ENCODE measurements at regions not wholly inside any gene's neighbourhood (a gene's known extent, or its start where the extent isn't known, plus 50 kb on each side); places are given as distances from the start of the nearest gene placed in this dataset.
A peak's percentile ranks its signal among the peaks of the same experiment; 100 is the strongest.

DNA sequence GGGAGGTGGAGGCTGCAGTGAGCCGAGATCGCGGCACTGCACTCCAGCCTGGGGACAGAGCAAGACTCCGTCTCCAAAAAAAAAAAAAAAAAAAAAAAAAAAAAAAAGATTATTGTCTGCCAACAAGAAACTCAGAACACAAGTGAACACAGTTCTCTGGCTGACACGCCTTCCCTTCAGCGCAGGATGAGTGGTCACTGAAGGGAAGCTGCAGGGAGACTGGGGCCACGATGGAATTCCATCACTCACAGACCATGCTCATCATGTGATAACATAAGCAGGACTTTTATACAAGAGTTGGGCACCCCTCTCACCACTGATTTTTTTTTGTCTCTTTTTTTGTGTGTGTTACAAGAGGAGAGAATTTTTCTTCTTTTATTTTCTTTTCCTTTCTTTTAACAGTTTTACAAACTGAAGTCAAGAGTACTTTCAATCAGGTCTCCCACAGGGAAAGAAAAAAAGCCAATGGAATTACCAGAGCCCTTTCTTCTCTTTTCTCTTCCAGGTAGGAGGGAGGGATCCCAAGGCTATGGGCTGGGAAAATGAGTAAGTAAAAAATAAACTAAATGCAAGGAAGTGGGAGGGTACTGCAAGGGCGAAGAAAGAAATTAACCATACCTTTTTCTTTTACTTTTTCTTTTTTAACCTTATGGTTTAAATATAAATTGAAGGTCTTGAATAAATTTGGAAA lies 435.6 kb downstream of the GPM6A start:
- no peak for DNase-seq (ENCODE audit: low spot score)

DNA sequence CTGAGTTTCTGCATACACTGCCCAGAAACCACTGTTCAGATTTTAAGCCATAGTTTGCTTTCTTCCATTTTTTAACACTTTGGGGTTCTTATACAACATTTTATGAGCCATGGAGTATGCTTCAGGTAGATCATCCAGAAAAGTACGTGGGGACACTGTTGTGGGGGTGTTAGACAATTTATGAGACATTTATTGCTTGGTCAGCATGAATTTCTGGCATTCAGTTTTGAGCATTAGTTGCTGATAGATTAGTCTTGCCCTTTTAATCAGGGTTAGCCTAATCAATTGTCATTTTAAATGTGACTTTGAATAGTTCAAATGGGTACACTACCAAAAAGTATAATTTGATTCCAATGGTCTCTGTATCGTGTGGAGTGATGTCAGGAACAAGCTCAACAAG lies 434.9 kb downstream of the GPM6A start:
- no peak for DNase-seq (ENCODE audit: low spot score)

DNA sequence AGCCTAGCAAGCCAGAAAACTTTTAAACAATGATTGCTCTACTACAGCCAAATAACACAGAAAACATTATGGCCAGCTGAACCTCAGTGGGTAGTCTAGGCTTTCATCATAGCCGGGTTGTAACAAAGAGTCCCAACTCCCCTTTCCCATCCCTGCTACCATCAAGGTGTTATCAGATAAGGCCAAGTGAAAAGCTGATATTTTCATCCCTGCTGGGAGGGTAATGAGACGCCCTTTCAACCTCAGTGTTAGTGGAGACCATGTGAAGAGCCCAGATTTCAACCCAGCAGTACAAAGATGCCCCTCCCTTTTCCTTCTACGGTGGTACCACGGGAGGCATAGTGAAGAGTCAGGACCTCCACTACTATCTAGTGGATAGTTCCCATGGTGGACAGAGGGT lies 433.7 kb downstream of the GPM6A start:
- no peak for DNase-seq (ENCODE audit: low spot score)

DNA sequence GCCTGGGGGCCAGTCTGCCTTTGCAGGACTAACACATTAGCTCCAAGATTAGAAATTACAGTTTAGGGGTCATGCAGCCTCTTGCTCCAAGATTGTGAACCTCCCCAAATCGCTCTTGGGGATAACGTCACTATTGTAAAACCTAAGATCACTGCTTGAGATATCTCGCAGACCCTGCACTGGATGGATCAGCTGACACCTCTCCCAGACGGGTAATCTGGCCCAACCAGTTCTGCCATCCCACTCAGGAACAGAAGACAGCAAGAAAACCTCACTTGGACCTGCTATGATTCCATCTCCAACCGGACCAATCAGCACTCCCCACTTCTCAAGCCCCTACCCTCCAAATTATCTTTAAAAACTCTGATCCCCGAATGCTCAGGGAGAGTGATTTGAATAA lies 431.2 kb downstream of the GPM6A start:
- no peak for DNase-seq (ENCODE audit: low spot score)

DNA sequence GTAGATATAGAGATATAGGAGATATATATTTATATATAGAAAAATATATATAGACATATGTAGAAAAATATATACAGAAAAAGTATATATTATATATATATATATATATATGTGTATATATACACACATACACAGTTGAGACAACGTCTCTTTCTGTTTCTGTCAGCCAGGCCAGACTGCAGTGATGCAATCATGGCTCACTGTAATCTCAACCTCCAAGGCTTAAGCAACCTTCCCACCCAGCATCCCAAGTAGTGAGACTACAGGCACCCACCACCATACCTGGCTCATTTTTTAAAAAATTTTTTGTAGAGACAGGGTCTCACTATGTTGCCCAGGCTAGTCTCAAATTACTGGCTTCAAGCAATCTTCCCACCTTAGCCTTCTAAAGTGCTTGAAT lies 426.3 kb downstream of the GPM6A start:
- no peak for DNase-seq (ENCODE audit: low spot score)

DNA sequence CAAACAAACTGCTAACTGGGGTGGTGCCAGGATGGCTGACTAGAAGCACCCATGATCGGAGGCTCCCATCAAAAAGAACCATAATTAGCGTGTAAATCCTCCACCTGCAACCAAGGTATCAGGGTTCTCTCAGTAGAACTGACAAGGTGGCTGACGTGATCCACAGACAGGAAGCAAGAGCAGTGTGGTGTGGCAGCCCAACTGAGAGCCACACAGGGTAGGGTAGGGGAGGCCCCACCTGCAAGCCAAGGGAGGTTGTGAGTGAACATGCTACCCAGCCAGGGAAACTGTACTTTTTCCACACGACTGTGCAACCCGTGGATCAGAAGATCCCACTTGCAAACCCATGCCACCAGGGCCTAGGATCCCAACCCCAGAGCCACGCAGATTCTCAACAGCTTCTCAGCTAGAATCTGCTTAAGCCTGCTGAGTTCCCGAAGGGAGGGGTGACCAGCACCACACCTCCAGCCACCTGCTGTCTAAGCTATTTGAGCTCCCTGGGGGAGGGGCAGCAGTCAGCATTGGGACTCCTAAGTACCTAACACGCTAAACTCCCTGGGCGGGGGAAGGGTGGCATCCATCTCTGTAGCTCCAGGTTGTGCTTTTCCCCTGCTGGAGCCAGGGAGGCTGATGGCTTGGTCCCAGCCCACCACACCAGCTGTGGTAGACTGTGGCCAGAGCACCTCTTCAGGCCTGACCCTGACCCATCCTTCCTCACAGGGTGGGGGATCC lies 425.1 kb downstream of the GPM6A start:
- no peak for DNase-seq (ENCODE audit: low spot score)

DNA sequence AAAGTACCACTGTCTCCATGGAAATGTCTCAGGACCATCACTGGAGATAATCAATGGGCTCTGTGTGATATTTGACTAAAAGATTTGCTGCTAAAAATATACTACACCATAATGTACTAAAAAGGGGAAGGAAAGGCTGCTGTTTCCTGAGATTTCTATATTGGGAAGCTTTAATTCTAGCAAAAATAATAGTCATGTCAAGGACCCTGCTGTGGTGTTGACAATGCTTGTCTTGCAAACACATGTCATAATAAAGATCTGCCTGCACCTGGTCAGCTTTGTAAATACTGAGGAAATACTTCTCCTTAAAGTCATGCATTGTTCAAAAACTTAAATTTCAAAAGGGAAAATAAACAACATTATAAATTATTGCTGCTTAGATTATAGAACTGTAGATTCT lies 417.9 kb downstream of the GPM6A start:
- DNase-seq (ENCODE audit: low spot score): no peak

DNA sequence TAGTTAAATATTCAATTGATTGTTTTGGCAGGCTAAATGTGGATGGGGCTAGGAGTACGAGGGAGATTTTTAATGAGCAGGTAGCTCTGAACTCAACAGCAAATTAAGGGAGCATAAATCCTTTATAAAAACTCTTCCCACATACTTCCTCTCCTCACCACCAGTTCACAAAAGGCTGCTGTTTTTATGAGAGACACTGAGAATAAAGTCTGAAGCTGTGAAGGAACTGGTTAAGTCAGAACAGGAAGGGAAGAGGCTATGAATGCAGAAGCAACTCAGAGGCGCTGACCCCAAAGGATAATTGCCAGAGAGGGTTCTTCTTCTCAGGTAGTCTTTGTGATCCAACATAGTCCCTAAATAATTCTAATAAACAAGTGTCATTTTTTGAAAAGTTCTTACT lies 406.1 kb downstream of the GPM6A start:
- DNase-seq (ENCODE audit: low spot score): no peak

DNA sequence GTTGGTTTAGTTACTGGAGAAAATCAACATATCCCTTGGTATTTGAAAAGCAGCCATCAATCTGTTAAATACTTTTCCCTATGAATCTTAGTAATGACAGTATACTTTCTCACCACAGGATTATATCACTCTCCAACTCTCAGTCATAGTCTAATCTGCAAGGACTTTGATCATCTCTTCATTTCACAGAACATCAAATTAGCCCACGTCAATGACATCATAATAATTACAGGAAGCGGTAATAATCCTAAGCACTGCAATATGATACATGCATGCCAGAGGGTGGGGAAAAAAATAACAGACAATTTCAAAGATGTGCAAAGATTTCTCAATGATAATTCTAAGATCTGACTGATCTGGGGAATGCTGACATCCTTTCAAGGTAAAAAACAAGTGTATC lies 404.1 kb downstream of the GPM6A start:
- DNase-seq (ENCODE audit: low spot score): no peak

DNA sequence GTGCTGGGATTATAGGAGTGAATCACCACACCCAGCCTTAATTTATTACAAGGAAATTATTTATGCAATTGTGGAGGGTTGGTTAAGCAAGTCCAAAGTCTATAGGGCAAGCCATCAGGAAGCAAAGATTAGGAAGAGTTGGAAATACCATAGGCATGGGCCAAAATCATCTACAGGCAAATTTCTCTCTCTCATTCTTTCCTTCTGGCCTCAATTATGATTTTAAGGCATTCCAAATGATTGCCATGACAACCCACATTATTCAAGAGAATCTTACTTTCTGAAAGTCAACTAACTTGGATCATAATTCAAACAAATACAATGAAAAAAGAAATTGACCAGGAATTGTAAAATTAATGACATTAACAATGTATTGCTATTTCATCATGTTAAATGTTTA lies 400.8 kb downstream of the GPM6A start:
- no peak for DNase-seq (ENCODE audit: low spot score)

DNA sequence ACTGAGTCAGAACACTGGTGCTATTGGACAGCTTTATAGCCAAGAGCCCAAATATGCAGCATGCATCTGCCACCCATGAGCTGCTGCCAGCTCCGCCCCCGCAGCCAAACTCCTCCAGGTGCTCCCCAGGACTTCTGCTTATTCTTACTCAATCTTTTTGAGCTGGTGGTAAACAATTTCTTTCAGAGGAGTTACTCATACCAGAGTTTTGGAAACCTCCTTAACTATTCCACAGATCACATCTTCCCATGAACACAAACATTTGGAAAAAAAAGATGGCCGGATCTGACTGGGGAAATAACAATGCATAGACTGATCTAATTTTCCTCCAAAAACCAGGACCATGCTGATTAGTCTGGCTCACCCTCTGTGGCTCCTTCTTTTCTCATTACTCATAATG lies 399.9 kb downstream of the GPM6A start:
- DNase-seq (ENCODE audit: low spot score): peak; percentile 22

DNA sequence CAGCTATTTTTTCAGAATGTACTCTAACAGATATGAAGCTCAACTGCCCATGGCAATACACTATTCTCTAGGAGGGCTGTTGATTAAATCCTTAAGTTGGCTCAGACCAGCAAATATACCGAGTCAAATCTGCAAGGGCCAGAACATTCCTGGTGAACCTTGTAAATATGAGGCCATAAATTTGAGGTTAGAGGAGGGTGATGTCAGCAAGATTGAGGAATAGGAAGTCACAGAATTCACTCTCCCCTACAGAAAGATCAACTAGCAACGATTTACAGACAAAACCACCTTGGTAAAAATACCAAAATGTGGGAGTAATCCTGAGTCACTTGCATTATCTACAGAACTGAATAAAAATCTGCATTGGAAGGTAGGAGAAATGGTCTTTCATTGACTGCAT lies 399.3 kb downstream of the GPM6A start:
- peak; percentile 19 for DNase-seq (ENCODE audit: low spot score)

DNA sequence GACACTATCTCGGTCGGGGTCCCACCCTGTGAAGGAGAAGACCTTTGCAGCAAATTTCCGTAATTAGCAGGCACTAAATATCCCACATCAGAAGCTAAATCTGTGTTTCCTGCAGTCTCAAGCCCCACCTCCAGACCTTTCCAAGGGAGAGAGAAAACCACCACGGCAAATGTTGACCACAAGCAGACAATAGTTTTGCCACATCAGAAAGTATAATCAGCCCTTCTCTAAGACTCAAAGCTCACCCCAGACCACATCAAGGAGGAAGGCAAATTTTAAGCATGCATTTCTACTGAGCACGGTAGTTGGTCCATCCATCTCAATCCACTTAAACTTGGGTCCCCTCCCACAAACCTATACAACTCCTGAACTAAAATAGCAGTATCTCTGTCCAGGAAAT lies 398.5 kb downstream of the GPM6A start:
- no peak for DNase-seq (ENCODE audit: low spot score)

DNA sequence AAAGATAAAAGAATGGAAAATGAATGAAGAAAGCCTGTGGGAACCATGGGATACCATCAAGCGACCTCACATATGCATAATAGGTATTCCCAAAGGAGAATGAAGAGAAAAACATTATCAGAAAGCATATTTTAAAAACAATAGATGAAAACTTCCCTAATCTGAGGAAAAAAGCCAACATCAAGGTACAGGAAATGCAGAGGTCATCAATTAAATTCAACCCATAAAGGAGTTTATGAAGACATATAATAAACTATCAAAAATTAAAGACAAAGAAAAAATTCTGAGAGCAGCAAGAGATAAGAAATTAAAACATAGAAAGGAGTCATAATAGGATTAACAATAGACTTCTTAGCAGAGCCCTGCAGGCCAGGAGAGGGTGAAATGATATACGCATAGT lies 397.5 kb downstream of the GPM6A start:
- DNase-seq (ENCODE audit: low spot score): no peak

DNA sequence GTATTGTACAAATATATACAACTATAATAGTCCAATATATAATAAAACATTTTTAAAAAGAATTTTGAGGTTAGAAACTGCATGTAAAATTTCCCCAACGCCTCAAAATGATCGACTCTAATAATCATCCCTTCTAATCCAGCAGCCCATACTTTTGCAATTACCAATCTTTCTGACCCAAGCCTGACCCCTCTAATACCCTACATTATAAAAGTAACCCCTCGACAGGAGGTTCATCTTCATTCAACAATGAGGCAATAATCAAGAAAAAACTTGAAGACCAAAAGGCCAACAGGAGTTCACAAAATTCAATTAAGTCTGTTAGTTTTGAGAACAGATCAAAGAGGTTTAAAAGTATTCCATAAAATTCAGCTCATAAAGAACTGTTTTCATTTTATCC lies 393.5 kb downstream of the GPM6A start:
- DNase-seq (ENCODE audit: low spot score): no peak

DNA sequence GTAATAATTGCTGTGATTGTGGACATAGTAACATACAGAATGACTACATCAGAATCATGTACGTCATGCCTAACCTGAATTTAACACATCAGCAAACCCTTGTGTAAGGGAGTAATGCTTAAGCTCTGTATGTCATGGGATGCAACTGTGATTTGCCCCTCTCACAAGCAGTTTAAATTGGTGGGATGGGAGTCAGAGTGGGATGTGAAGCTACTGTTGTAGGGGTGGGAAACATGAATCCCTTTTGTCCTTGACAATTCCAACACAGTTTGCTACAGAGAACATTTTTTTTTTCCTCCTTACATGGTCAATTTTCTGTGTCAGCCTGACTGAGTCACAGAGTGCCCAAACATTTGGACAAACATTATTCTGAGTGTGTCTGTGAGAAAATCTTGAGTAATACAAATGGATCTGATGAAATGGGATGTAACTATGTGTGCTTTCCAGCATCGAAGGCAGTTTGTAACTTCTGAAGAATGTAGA lies 392.8 kb downstream of the GPM6A start:
- DNase-seq (ENCODE audit: low spot score): peak; percentile 35

DNA sequence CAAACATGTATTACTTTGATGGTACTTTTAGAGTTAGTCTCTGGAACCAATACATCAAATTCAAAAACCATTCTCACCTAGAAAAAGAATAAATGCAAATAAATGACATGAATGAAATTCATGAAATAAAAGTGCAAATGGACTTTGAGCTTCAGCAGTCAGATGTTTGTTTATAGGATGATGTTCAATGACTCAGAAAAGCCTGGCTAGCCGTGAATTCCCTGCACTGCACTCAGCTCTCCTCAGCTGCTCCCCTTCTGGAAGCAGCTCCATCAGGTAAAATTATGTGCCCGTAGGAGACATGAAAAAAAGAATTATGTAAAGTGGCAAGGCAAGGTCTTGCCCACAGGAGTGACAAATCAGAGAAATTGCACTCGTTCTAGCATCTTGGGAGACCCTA lies 390.6 kb downstream of the GPM6A start:
- DNase-seq (ENCODE audit: low spot score): no peak

DNA sequence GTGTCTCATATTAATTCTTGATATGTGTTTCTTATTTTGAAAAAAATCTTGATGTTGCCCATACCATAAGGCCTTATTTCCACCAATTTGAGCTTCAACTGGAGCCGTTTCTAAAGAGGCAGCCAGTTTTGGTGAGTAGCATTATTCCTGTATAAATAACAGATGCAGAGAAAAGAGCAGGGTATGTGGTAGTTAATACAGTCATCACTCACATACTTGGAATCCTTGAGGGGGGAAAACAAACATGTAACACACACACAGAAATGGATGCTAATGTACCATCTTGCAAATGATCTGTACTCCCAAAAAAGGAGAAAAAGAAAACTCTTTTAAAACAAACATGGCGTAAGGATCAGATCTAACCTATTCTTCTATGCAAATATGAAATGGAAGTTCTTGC lies 389.7 kb downstream of the GPM6A start:
- no peak for DNase-seq (ENCODE audit: low spot score)

DNA sequence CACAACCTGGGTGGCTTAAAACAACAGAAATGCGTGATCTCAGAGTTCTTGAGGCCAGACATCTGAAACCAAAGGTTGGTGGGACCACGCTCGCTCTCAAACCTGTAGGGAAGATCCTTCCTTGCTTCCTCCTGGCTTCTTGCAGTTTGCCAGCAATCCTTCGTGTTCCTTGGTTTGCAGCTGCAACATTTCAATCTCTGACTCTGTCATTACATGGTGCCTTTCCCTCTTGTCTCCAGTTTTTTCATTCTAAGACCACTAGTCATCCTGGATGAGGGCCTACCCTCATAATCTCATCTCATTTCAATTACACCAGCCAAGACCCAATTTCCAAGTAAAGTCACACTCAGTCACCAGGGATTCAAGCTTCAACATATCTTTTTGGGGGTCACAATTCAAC lies 388.0 kb downstream of the GPM6A start:
- DNase-seq (ENCODE audit: low spot score): no peak

DNA sequence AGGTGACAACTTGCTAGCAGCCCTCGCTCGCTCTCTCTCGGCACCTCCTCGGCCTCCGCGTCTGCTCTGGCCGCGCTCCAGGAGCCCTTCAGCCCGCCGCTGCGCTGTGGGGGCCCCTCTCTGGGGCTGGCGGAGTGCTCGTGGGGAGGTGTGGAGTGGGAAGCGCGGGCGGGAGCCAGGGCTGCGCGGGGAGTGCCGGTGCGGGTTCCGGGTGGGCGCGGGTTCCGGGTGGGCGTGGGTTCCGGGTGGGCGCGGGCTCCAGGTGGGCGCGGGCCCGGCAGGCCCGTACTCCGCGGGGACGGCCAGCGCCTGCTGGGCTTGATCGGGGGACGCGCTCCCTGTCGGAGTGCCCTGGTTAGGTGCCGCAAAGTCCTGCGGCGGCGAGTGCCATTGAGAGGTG lies 384.3 kb downstream of the GPM6A start:
- DNase-seq (ENCODE audit: low spot score): no peak

DNA sequence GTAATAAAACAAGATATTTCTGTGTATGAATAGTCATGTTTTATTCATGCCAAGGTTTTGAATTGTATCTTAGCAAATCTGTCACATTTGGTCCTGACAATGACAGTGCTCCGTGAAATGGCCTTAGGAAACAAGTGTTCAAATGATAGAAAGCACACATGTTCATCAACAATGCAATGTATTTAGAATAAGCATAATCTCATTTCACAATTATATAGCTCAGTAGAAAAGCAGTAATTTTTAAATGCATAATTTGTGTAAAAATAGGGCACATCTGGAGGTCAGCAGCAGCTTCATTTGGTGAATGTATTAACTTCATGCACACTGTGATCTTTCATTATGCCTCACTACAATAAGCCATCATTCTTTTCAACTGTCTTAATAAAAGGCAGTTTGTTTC lies 380.4 kb downstream of the GPM6A start:
- no peak for DNase-seq (ENCODE audit: low spot score)

DNA sequence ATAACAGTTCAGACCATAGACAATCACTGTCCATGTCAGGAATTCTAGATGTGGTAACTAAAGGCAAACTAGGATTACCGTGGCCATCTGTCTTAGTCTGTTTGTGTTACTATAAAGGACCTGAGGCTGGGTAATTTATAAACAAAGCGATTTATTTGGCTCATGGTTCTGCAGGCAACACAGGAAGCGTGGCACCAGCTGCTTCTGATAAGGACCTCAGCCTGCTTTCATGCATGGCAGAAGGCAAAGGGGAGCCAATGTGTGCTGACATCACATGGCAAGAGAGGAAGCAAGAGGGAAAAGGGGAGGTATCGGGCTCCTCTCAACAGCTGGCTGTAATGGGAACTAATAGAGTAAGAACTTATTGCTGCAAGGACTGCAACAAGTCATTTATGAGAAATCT lies 376.7 kb downstream of the GPM6A start:
- DNase-seq (ENCODE audit: low spot score): no peak

DNA sequence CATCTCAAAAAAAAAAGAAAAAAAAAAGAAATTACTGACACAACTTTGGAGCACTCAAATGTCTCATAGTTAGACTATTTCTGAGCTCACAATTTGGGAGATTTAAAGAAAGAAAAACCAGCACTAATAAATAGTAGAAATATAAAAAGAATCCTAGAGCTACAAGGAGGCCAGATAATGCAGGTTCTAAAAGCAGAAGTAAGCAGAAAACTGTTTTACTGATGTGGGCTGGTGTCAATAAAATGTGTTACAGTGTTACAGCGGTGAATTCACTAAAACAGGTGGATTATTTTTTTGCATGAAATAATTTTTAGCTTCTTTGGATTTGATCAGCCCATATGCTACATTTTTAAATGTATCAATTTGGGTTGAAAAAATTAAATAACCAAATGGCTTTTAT lies 375.9 kb downstream of the GPM6A start:
- no peak for DNase-seq (ENCODE audit: low spot score)

DNA sequence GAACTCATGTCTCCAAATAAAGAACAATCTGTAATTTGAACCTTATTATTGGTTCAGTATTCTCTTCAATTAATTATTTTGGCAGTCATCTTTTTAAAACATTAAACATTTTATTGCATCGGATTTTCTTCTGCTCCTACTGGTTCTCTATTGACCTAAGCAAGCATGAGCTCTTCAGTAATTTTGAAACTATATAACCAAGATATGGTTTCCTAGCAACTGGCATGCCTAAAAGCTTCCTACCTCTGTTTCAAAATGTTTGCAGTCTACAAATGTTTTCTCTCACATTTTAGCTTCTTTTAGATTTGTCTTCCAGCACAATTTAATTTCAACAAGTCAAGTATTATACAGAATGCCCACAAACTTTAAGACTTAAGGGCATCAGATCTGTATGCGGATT lies 371.3 kb downstream of the GPM6A start:
- no peak for DNase-seq (ENCODE audit: low spot score)
